Smooth muscle cell of the brain vasculature (primary cell): ENCODE measurements at regions not wholly inside any gene's neighbourhood (a gene's known extent, or its start where the extent isn't known, plus 50 kb on each side); places are given as distances from the start of the nearest gene placed in this dataset.
"Not testable (repeated sequence)": the region's sequence is repeated elsewhere in the genome, so short reads cannot be mapped to it uniquely, and the experiment has no call there.

Source experiments
- DNase-seq: peaks from one replicate; pipeline ENCODE4 v3.0.0-alpha.2; 2012; ENCODE audit warnings: low read depth, low spot score

GRCh38 chr5:88092358-88092757 is 176.3 kb downstream of the TMEM161B start:
- no peak for DNase-seq

- DNase-seq: no peak
Measured at GRCh38 chr5:88090506-88090905, 178.1 kb downstream of the TMEM161B start.

DNA sequence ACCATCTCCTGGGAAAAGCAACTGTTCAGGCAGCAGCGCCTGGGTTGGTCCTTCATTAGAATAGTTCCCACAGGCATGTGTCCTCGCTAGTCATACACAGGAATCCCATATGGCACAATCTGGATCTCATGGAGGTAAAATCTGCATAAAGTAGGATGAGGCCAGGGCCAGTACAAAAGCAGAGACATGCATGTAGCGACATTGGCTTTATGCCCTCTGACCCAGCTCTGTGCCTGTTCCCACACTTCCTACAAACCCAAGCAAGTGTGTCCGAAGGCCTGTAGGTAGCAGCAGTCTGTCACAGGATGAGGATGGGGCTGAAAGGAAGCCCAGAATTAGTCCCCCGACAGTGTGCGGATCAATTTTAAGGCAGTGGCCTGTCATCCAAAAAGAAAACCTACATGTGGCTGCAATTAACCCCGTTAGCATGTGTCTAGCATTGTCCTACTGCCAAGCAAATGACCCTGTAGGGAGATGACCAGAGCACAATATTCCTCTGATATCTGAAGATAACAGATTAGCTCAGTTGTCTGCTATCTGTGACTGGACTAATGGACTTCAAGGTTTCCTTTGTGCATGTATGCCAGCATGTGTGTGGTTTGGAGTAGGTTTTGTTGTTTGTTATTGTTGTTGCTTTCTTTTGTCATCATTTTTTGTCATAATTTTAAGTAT is 178.8 kb downstream of the TMEM161B start:
- no peak for DNase-seq

GRCh38 chr5:88085462-88085861 is 183.2 kb downstream of the TMEM161B start:
- no peak for DNase-seq

DNA sequence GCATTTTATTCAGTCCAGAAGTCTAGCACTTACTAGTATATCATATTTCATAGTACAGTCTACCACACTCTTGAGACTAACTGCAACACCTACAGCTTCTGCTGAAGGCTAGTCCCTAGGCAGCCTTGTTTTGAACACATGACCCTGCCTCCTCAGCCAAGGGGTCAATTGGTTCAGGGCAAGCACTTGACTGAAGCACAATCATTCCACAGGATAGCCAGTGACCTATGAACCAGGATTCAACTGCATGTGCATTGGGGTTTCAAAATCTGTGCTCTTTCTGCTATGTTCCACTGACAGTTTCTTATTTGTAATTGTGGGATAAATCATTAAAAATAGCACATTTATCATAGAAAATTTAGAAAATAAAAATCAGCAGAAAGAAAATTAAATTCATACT is 186.8 kb downstream of the TMEM161B start:
- DNase-seq: no peak

DNA sequence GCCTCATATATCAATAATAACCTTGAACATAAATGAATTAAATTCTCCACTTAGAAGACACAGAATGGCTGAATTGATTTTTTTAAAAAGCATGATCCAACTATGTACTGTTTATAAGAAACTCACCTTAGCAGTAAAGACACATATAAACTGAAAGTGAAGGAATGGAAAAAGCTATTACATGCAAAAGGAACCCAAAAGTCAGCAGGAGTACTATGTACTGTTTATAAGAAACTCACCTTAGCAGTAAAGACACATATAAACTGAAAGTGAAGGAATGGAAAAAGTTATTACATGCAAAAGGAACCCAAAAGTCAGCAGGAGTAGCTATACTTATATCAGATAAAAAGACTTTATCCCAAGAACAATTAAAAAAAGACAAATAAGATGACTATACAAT is 204.8 kb downstream of the TMEM161B start:
- DNase-seq: no peak

DNA sequence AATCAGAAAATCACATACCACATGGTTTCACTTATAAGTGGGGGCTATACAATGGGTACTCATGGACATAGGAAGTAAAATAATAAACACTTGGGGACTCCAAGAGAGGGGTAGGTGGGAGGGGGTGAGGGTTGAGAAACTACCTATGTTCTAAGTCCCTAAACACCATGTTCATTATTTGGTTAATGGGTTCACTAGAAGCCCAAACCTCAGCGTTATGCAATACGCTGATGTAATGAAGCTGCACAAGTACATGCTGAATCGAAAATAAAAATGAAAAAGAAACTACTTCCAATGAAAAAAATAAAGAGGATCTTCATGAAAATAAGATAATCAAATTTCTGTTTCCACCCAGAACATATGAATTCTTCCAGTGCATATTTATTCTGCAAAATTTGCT is 208.5 kb downstream of the TMEM161B start:
- no peak for DNase-seq

- DNase-seq: no peak
Measured at GRCh38 chr5:88058625-88059024, 210.0 kb downstream of the TMEM161B start.

GRCh38 chr5:88052468-88052867 is 216.2 kb downstream of the TMEM161B start:
- DNase-seq: not testable (repeated sequence)

DNA sequence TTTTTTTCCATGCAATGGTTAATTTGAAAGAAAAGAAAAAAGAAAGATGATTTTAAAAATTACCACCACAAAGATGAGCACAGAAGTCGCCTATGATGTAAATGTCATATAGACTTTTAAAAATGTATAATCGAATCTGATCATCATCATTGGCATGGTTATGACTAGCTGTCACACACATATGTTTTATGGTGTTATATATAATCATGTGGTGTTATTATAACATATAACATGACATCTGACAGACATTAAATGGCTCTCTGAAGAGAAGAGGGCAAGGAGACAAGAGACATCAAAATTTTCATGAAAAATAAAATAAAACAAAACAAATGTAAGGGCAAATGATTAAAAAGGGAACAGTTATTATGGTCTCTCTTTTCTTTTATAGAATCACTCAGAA is 217.5 kb downstream of the TMEM161B start:
- no peak for DNase-seq

- DNase-seq: no peak
Measured at GRCh38 chr5:88049737-88050136, 218.9 kb downstream of the TMEM161B start.

GRCh38 chr5:88049156-88049555 is 219.5 kb downstream of the TMEM161B start:
- DNase-seq: no peak

DNA sequence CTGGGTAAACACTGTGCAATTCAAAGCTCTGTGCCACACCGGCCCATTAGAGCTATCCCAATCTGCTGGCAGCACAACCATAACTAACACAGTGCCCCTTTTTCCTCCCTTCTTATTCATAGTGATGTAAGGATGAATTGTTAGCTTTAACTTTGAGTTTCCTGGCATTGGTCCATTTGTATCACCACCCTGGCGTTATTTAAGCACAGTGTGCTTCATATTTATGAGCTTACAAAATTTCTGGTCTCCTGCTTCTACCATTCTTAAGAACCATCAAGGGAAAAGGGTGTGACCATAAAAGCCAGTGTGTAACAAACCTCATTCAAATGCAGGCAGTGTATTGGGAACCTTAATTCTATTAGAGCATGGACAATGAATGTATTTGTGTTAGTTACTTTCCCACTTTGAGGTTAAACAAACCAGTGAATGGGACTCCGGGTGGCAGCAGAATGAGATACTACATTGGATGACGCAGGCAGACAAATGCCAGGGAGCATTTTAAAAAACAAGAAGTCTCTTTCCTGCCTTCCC is 222.6 kb downstream of the TMEM161B start:
- no peak for DNase-seq

GRCh38 chr5:88045165-88045564 is 223.5 kb downstream of the TMEM161B start:
- DNase-seq: no peak

GRCh38 chr5:88034520-88034919 is 234.1 kb downstream of the TMEM161B start:
- DNase-seq: no peak

GRCh38 chr5:88033191-88033590 is 235.5 kb downstream of the TMEM161B start:
- no peak for DNase-seq

DNA sequence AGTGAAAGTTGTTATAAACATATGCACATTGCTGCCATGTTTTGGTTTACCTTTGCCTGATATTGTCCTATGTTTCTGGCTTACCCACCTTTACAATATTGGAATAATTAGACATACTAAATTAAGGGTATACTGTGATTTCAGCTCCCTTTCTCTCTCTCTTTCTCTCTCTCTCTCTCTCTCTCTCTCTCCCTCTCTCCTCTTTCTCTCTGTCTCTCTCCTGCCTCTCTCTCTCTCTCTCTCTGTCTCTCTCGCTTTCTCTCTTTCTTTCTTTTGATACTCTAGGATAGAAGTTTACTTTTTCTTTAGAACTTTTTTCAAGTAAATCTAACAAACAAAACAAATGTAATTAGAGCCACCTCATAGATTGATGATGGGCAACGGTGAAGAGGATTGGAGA is 239.6 kb downstream of the TMEM161B start:
- no peak for DNase-seq

GRCh38 chr5:88021141-88021540 is 247.5 kb downstream of the TMEM161B start:
- no peak for DNase-seq

DNA sequence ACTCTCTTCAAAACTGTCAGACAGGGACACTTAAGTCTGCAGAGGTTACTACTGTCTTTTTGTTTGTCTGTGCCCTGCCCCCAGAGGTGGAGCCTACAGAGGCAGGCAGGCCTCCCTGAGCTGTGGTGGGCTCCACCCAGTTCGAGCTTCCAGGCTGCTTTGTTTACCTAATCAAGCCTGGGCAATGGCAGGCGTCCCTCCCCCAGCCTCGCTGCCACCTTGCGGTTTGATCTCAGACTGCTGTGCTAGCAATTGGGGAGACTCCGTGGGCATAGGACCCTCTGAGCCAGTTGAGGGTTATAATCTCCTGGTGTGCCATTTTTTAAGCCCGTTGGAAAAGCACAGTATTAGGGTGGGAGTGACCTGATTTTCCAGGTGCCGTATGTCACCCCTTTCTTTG is 253.7 kb downstream of the TMEM161B start:
- DNase-seq: not testable (repeated sequence)

- DNase-seq: no peak
Measured at GRCh38 chr5:88000877-88001276, 267.8 kb downstream of the TMEM161B start.

DNA sequence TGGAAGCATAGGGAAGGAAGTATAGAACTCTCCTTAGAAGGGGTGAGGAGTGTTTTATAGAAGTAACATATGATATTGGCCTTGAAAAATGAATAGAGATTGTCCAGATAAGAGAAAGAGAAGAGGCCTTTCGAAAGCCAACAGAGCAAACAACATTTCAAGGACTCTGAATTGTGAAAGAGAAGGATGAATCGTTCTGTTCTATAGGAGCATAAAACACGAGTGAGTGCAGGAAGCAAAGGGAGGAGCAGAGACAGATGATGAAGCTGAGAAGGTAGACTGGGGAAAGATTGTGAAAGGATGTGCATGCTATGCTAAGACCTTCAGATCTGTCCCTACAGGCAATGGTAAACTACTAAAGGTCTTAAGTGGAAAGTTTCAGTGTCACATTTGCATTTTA is 271.0 kb downstream of the TMEM161B start:
- DNase-seq: no peak

DNA sequence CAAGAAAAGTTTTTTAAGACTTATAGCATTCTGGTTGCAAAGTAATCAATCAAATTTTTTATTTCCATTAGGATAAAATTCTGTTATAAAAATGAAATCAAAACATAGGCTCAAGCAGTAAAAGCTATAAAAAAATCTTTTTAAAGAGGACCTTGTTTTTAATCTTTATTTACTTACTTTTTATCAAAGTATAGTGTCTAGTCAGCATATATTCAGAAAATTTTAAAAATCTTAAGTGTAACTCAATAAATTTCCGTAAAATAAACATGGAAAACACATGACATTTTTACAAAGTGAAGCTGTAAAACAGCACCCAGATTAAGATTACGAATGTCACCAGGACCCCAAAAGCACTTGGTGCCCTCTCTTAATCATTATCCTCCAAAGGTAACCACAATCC is 302.4 kb downstream of the TMEM161B start:
- DNase-seq: no peak

DNA sequence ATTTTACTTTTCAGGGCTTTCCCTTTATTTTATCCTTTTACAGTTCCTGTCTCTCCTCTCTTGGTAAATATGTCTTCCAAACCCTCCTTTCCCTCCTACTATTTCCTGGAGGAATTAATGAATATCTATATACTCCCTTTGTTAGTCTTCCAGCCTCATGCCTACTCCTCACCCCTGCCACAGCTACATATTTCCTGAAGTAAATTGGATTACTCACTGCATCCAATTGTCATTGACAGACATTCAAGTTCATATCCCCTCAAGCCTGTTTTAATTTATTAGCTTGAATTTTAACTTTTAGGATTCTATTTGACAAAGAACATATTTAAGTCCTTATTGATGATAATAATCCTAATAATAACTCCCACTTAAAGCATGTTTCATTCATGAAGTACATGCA is 314.5 kb downstream of the TMEM161B start:
- no peak for DNase-seq

DNA sequence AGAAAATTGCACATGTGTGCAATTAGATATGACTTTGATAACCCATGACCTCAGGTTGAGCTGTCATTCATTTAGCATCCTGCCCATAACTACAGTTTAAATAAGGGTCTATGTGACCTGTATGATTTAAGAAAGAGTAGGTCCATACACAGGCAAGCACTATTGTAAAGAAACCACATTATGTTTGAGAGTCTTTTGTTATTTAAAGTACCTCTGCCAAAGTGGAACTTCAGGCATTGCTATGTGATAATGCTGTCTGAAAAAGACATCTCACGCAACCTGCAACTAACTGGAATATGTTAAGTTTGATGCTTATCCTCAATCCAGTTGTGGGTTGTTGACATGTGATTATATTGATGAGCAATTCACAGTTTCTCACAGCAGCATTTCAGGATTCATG is 317.0 kb downstream of the TMEM161B start:
- no peak for DNase-seq
